Neural crest cell (in vitro differentiated cells): ENCODE measurements at regions not wholly inside any gene's neighbourhood (a gene's known extent, or its start where the extent isn't known, plus 50 kb on each side); places are given as distances from the start of the nearest gene placed in this dataset.
"Not testable (repeated sequence)": the region's sequence is repeated elsewhere in the genome, so short reads cannot be mapped to it uniquely, and the experiment has no call there.

Experiments used
- DNase-seq: peaks from one replicate; pipeline ENCODE4 v3.0.0; 2021; ENCODE audit warnings: low read depth, mixed read lengths, low spot score
- H3K27ac Mint-ChIP-seq: one replicate; pipeline ENCODE4 v1.8.0; 2021; ENCODE audit warnings: mild to moderate bottlenecking, mixed read lengths; ENCODE audit not compliant: unreplicated experiment
- H3K27me3 Mint-ChIP-seq: 2 replicates; pipeline ENCODE4 v1.8.0; 2021; ENCODE audit warnings: low read depth, mild to moderate bottlenecking, mixed read lengths
- H3K36me3 Mint-ChIP-seq: 2 replicates; pipeline ENCODE4 v1.8.0; 2021; ENCODE audit warnings: low read depth, mild to moderate bottlenecking, mixed read lengths
- H3K4me1 Mint-ChIP-seq: 2 replicates; pipeline ENCODE4 v1.8.0; 2021; ENCODE audit warnings: mixed read lengths
- H3K4me3 Mint-ChIP-seq: one replicate; pipeline ENCODE4 v1.8.0; 2021; ENCODE audit warnings: mild to moderate bottlenecking, mixed read lengths
- H3K9me3 Mint-ChIP-seq: 2 replicates; pipeline ENCODE4 v1.8.0; 2021; ENCODE audit warnings: mixed read lengths
- CTCF ChIP-seq: fragments of 200-600 bp; sonication (generic); conservative IDR thresholded peaks from 2 replicates; pipeline ENCODE4 v1.5.0; 2021; ENCODE audit warnings: antibody characterized with exemption, mild to moderate bottlenecking

DNA sequence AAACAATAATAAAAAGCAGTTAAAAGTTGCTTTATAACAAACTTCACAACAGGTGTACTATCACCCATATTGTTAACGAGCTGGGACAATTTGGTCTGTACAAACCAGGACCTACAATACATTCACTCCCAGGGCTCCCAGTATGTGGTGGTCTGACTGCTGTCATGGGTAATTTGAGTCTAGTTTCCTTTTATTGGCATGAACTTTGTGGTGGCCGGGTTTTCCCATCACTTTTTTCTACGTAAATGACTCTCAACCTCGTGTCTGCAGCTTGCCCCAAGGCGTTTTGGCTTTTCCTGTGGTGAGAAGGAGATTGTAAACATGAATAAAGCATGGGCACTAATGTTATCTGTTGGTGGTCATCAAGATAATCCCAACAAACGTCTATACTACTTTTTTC is 118.7 kb upstream of the CDK6 start:
- TF ChIP-seq CTCF: no peak
- no peaks in the 10 kb centered on the region for H3K4me1 Mint-ChIP-seq
- peaks cover 15% of the 10 kb centered on the region for H3K27me3 Mint-ChIP-seq
- H3K4me3 Mint-ChIP-seq: no peak overlapping the region
- H3K36me3 Mint-ChIP-seq: peaks cover 5% of the 10 kb centered on the region
- H3K27ac Mint-ChIP-seq: no peak overlapping the region
- no peak for DNase-seq
- peaks cover 14% of the 10 kb centered on the region for H3K9me3 Mint-ChIP-seq

DNA sequence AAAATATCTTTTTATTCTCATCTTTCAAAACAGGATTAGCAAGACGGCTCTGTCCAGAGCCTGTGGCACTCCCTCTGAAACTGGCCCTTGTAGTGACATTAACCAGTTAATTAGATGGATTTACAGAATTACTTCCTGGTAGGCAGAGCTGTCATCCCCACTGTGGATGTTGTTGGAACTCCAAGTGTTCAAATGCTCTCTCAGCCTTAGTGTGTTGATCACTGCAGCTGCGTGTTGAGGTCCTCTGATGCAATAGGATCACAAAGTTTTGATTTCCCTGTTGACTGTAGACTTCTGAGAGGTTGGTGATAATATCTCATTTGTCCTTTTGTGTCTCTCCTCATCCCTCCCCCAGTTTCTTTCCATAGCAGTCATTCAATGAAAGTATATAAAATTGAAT is 117.3 kb upstream of the CDK6 start:
- no peaks in the 10 kb centered on the region for H3K4me1 Mint-ChIP-seq
- no peak for DNase-seq
- H3K9me3 Mint-ChIP-seq: peaks cover 10% of the 10 kb centered on the region
- no peak overlapping the region for H3K4me3 Mint-ChIP-seq
- peaks cover 6% of the 10 kb centered on the region for H3K27me3 Mint-ChIP-seq
- no peak for TF ChIP-seq CTCF
- peaks cover 5% of the 10 kb centered on the region for H3K36me3 Mint-ChIP-seq
- H3K27ac Mint-ChIP-seq: no peak overlapping the region

GRCh38 chr7:92949748-92950147 is 113.4 kb upstream of the CDK6 start:
- Mint-ChIP-seq H3K27ac (no peak overlapping the region), H3K4me1 (no peaks in the 10 kb centered on the region), H3K9me3 (no peaks in the 10 kb centered on the region), H3K27me3 (no peaks in the 10 kb centered on the region), H3K36me3 (no peaks in the 10 kb centered on the region), H3K4me3 (no peak overlapping the region)
- TF ChIP-seq CTCF: no peak
- no peak for DNase-seq

DNA sequence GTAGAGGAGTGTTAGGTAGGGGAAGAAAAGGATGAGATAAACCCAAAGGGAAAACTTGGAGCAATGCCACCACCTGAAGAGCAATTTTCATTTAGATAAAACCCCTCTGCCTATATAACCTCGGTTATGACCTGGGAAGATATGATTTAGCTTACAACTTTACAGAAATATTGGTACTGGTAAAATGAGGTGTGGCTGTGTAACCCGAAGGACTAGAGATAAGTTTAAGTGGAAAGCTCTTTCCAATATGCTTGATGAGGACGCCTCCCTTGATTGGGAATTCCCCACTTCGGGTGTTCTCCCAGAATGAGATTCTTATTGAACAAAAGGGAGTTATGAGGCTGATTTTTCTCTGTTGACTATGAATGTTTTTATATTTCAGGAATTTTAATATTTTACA is 109.5 kb upstream of the CDK6 start:
- no peak for TF ChIP-seq CTCF
- no peaks in the 10 kb centered on the region for H3K36me3 Mint-ChIP-seq
- H3K4me1 Mint-ChIP-seq: no peaks in the 10 kb centered on the region
- no peak overlapping the region for H3K27ac Mint-ChIP-seq
- H3K4me3 Mint-ChIP-seq: no peak overlapping the region
- DNase-seq: no peak
- no peaks in the 10 kb centered on the region for H3K27me3 Mint-ChIP-seq
- peaks cover 6% of the 10 kb centered on the region for H3K9me3 Mint-ChIP-seq

GRCh38 chr7:92944633-92945032 is 108.3 kb upstream of the CDK6 start:
- no peak for TF ChIP-seq CTCF
- DNase-seq: no peak
- Mint-ChIP-seq H3K4me1 (no peaks in the 10 kb centered on the region), H3K9me3 (peaks cover 8% of the 10 kb centered on the region), H3K27me3 (no peaks in the 10 kb centered on the region), H3K27ac (no peak overlapping the region), H3K36me3 (no peaks in the 10 kb centered on the region), H3K4me3 (no peak overlapping the region)

DNA sequence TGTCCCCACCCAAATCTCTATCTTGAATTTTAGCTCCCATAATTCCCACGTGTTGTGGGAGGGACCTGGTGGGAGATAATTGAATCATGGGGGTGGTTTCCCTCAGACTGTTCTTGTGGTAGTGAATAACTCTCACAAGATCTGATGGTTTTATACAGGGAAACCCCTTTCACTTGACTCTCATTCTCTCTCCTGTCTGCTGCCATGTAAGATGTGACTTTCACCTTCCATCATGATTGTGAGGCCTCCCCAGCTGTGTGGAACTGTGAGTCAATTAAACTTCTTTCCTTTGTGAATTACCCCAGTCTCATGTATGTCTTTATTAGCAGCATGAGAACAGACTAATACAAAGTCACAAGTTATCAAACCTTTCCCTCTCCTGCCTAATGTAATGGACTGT is 106.3 kb upstream of the CDK6 start:
- H3K27ac Mint-ChIP-seq, H3K36me3 Mint-ChIP-seq, H3K27me3 Mint-ChIP-seq, H3K4me3 Mint-ChIP-seq, DNase-seq, H3K9me3 Mint-ChIP-seq, H3K4me1 Mint-ChIP-seq: not testable (repeated sequence)
